ENCODE measurements at regions not wholly inside any gene's neighbourhood (a gene's known extent, or its start where the extent isn't known, plus 50 kb on each side); places are given as distances from the start of the nearest gene placed in this dataset.
"Not testable (repeated sequence)": the region's sequence is repeated elsewhere in the genome, so short reads cannot be mapped to it uniquely, and the experiment has no call there.

GRCh38 chr2:142435847-142436246 is 305.0 kb upstream of the LRP1B start:
- DNase-seq (ENCODE audit: low spot score) = no peak
- no peak for ATAC-seq
- intact Hi-C loops (cut with DNase I) = no loop called here

GRCh38 chr2:142426064-142426463 is 295.2 kb upstream of the LRP1B start:
- DNase-seq (ENCODE audit: low spot score) = no peak

GRCh38 chr2:142425551-142425950 is 294.7 kb upstream of the LRP1B start:
- DNase-seq (ENCODE audit: low spot score) = no peak

More at GRCh38 chr2:142426064-142426463, 295.2 kb upstream of the LRP1B start:
- ATAC-seq = no peak
- intact Hi-C loops (cut with DNase I) = no loop called here

GRCh38 chr2:142423603-142424002 is 292.8 kb upstream of the LRP1B start:
- ATAC-seq (no peak), DNase-seq (ENCODE audit: low spot score) (no peak)
- intact Hi-C loops (cut with DNase I) = no loop called here

More at GRCh38 chr2:142425551-142425950, 294.7 kb upstream of the LRP1B start:
- intact Hi-C loops (cut with DNase I) = no loop called here
- no peak for ATAC-seq

GRCh38 chr2:142422769-142423168 is 292.0 kb upstream of the LRP1B start:
- ATAC-seq (no peak), DNase-seq (ENCODE audit: low spot score) (no peak)
- intact Hi-C loops (cut with DNase I) = no loop called here

GRCh38 chr2:142422041-142422440 is 291.2 kb upstream of the LRP1B start:
- intact Hi-C loops (cut with DNase I) = no loop called here
- no peak for DNase-seq (ENCODE audit: low spot score)
- no peak for ATAC-seq

GRCh38 chr2:142418699-142419098 is 287.9 kb upstream of the LRP1B start:
- DNase-seq (ENCODE audit: low spot score); ATAC-seq; intact Hi-C loops (cut with DNase I): not testable (repeated sequence)

- intact Hi-C loops (cut with DNase I) = no loop called here
- DNase-seq (ENCODE audit: low spot score) (no peak), ATAC-seq (no peak)
These were observed 286.2 kb upstream of the LRP1B start for GRCh38 chr2:142416996-142417395.

- intact Hi-C loops (cut with DNase I) = no loop called here
- DNase-seq (ENCODE audit: low spot score) (no peak), ATAC-seq (no peak)
These were observed 284.6 kb upstream of the LRP1B start for GRCh38 chr2:142415461-142415860.

GRCh38 chr2:142398212-142398611 is 267.4 kb upstream of the LRP1B start:
- no peak for DNase-seq (ENCODE audit: low spot score)
- no peak for ATAC-seq
- intact Hi-C loops (cut with DNase I) = no loop called here

- DNase-seq (ENCODE audit: low spot score) (no peak), ATAC-seq (no peak)
- intact Hi-C loops (cut with DNase I) = no loop called here
These were observed 264.5 kb upstream of the LRP1B start for GRCh38 chr2:142395291-142395690.

- ATAC-seq (no peak), DNase-seq (ENCODE audit: low spot score) (no peak)
- intact Hi-C loops (cut with DNase I) = no loop called here
These were observed 249.6 kb upstream of the LRP1B start for GRCh38 chr2:142380372-142380771.

GRCh38 chr2:142362069-142362468 is 231.3 kb upstream of the LRP1B start:
- intact Hi-C loops (cut with DNase I); ATAC-seq; DNase-seq (ENCODE audit: low spot score): not testable (repeated sequence)

- intact Hi-C loops (cut with DNase I) = no loop called here
- ATAC-seq = no peak
- no peak for DNase-seq (ENCODE audit: low spot score)
These were observed 216.9 kb upstream of the LRP1B start for GRCh38 chr2:142347751-142348150.

- no peak for DNase-seq (ENCODE audit: low spot score)
- intact Hi-C loops (cut with DNase I) = loop anchor here (5.0 kb wide), 1 partner anchor 272 kb away; no protein-coding TSS in a partner anchor
- ATAC-seq = no peak
These were observed 208.4 kb upstream of the LRP1B start for GRCh38 chr2:142339261-142339660.

- intact Hi-C loops (cut with DNase I) = no loop called here
- no peak for DNase-seq (ENCODE audit: low spot score)
- no peak for ATAC-seq
These were observed 201.4 kb upstream of the LRP1B start for GRCh38 chr2:142332196-142332595.

GRCh38 chr2:142330458-142330857 is 199.6 kb upstream of the LRP1B start:
- intact Hi-C loops (cut with DNase I) = no loop called here
- no peak for ATAC-seq

GRCh38 chr2:142325870-142326269 is 195.1 kb upstream of the LRP1B start:
- ATAC-seq (no peak), DNase-seq (ENCODE audit: low spot score) (no peak)
- intact Hi-C loops (cut with DNase I) = no loop called here

More at GRCh38 chr2:142330458-142330857, 199.6 kb upstream of the LRP1B start:
- no peak for DNase-seq (ENCODE audit: low spot score)

GRCh38 chr2:142323206-142323605 is 192.4 kb upstream of the LRP1B start:
- intact Hi-C loops (cut with DNase I) = no loop called here
- ATAC-seq = no peak
- no peak for DNase-seq (ENCODE audit: low spot score)

- intact Hi-C loops (cut with DNase I) = no loop called here
- DNase-seq (ENCODE audit: low spot score) = no peak
- no peak for ATAC-seq
These were observed 191.0 kb upstream of the LRP1B start for GRCh38 chr2:142321706-142322280.

GRCh38 chr2:142320067-142320466 is 189.3 kb upstream of the LRP1B start:
- DNase-seq (ENCODE audit: low spot score) = no peak
- intact Hi-C loops (cut with DNase I) = no loop called here
- ATAC-seq = no peak

Measured in sciatic nerve (tissue), 2 donors.